SK-N-DZ (cell line): ENCODE measurements at regions not wholly inside any gene's neighbourhood (a gene's known extent, or its start where the extent isn't known, plus 50 kb on each side); places are given as distances from the start of the nearest gene placed in this dataset.
A peak's percentile ranks its signal among the peaks of the same experiment; 100 is the strongest.

Experiments used
- DNase-seq: peaks from one replicate; pipeline ENCODE4 v3.0.0-alpha.2; 2015; ENCODE audit warnings: low spot score

DNA sequence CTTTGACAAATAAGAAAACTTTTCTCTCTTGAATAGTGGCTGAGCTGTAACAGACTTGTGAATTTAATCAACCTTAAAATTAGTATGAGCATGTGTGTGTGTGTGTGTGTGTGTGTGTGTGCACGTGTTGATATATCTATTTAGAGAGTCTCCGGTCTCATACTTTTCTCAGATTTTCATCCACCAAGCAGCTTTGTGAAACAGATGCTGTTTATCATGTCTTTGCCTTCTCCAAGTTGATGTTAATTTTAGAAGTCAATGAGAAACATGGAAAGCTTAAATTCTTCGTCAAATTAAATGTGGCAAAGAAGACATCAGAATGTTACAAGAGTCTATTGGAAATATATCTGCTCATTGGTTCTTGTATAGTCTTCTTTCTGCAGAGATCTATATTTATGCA lies 839.2 kb upstream of the CELF2 start:
- DNase-seq = no peak

GRCh38 chr10:10193848-10194247 lies 823.8 kb upstream of the CELF2 start:
- no peak for DNase-seq

GRCh38 chr10:10196701-10197100 lies 821.0 kb upstream of the CELF2 start:
- DNase-seq = no peak

- DNase-seq = no peak
These were observed 820.2 kb upstream of the CELF2 start for GRCh38 chr10:10197423-10197822.

DNA sequence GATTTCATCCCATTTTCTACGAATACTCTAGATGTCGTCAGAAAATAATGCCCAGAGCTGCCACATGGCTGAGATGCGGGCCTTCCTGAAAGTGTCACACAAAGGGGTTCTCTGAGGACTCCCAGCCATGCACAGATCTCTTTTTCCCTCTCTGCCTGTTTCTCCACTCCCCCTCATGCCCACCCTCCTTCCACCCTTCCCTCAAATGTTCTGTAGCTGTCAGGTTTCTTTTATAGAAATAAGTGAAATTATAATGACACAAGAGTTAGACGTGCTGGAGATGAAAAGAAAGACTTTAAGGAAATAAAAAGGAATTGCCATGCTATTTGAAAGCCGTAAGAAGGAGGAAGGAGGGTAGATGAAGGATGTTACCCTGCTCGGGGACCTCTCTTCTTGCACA lies 819.3 kb upstream of the CELF2 start:
- no peak for DNase-seq

DNA sequence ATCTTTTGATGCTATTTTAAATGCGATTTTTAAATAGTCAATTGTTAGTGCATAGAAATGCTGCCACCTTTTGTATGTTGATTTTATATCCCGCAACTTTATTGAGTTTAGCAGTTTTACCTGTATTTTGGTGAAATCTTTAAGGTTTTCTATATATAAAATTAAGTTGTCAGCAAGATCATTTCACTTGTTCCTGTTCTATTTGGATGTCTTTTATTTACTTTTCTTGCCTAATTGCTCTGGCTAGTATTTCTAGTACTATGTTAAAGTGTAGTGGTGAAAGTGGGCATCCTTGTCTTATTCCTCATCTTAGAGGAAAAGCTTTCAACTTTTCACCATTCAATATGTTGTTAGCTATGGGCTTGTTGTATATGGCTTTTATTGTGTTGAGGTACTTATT lies 813.3 kb upstream of the CELF2 start:
- no peak for DNase-seq

GRCh38 chr10:10205906-10206305 lies 811.8 kb upstream of the CELF2 start:
- DNase-seq = no peak

- DNase-seq = no peak
These were observed 810.1 kb upstream of the CELF2 start for GRCh38 chr10:10207538-10207937.

GRCh38 chr10:10208196-10208595 lies 809.5 kb upstream of the CELF2 start:
- no peak for DNase-seq

- DNase-seq = peak; percentile 27
These were observed 808.5 kb upstream of the CELF2 start for GRCh38 chr10:10209167-10209566.

GRCh38 chr10:10211409-10211808 lies 806.3 kb upstream of the CELF2 start:
- DNase-seq = no peak

- no peak for DNase-seq
These were observed 804.4 kb upstream of the CELF2 start for GRCh38 chr10:10213237-10213636.

GRCh38 chr10:10222304-10222841 lies 795.3 kb upstream of the CELF2 start:
- DNase-seq = no peak

DNA sequence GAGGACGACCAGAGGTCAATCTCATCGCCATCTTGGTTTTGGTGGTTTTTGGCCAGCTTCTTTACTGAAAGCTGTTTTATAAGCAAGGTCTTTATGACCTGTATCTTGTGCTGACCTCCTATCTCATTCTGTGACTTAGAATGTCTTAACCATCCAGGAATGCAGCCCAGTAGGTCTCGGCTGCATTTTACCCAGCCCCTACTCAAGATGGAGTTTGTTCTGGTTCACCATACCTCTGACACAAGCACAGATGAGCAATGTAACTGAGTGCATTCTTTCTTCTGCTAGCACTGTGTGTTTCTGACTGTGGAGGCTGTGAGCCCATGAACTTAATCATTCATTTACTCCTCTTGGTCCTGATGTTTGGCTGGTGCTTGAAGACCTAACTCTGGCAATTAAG lies 794.5 kb upstream of the CELF2 start:
- DNase-seq = no peak

DNA sequence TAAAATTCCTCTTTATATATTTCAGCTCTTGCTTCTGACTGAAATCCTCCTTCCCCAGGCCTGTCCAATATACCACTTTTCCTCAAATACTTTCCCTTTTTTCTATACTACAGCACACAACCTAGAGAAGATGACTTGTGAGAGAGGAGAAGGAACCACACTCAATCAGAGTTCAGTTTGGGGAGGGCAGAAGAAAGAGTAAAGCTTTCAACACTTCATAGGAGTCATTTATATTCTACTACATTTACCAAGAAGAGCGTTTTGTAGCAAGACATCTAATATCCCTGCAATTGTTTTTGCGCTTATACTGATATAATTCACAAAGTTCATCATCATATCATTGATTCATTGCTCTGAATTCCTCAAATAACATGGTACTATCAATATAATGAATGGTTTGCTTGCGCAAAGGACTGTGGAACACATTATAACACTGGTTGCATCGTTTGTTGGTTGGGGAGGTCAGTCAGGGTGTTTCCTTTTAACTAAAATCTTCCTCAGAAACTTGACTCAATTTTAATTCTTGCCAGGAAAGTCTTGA lies 792.5 kb upstream of the CELF2 start:
- DNase-seq = no peak

DNA sequence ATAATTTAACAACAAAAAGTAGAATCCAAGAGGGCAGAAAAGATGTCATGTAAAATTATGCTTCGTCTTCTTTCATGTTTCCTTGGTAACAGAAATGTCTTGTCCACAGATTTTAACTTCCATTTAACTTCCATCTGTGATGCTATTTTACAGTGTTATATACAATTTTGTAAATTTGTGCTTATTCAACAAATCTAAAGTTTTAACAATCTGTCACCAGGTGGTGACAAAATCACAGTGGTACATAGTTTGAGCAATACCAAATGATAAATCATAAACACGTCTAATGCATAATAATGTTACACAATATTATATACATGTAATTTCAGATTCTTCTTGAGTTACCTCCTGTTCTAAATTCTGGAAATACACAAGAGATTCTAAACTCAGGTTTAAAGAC lies 784.4 kb upstream of the CELF2 start:
- DNase-seq = no peak

- DNase-seq = no peak
These were observed 782.7 kb upstream of the CELF2 start for GRCh38 chr10:10235003-10235402.

DNA sequence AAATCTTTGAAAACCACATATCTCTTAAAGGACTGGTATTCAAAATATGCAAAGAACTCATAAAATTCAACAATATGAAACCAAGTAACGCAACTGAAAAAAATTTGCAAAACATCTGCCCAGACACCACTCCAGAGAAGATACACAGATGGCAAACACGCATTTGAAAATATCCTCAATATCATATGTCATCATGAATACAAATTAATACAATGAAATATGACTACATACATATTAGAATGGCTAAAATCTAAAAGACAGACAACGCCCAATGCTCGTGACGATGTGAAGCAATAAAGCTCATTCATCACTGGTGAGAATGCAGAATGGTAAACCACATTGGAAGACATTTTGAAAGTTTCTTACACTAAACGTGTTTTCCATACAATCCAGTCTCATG lies 770.1 kb upstream of the CELF2 start:
- no peak for DNase-seq

- DNase-seq = no peak
These were observed 760.8 kb upstream of the CELF2 start for GRCh38 chr10:10256860-10257259.

DNA sequence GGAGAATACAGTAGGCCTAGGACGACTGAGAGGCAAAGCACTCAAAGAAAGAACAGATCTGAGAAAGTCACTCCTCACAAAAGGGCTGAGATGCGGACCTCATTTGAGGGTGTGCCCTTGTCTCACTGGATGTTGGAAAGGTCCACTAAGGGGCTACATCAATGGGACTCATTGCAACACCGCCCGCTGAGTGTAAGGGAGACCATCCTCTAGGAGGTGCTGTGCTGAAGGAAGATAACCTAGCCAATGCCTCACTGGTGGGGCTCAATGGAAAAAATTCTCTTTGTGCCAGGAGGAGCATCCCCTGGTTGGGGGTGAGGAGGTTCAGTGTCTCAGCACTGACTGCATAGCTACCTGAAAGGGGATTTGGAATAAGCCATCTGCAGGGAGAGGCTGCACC lies 758.7 kb upstream of the CELF2 start:
- DNase-seq = no peak

DNA sequence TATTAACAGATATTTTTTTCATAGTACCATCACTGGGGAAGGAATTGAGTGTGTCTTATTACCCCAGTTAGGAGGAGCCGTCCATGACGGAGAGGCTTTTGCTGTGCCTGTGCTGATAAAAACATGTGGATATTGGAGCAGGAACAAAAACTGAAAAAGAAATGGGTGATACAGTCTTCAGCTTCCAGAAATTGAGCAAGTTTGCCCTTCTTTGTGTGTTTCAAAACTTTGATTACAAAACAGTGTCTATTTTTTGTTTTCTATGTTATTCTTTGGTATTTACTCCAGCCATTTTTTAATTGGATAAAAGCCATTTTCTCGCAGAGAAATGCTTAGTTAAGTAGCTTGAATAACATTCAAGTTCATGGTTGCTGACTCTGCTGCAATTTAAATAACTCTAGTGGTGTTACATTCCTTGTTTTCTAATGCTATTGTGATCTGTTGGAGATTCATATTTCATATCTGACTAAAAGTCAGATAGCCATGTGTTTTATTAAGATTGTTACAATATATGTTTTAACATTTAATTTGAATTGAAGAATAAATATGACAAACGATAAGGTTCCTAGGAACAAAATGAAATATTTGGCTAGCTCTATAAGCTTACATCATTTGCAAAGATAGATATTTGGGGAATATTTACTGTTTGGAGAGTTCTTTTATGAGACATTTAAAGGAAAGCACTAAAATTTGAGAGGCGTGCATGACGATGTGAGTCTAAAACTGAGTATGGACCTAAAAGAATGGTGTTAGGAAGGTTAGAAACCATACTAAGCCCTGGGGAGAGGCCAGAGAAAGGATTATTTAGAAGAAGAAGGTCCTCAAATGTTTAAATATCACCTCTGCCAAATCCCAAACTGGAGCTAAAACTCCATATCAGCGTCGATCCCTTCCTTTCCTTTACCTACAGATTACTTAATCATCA lies 747.3 kb upstream of the CELF2 start:
- DNase-seq = no peak

DNA sequence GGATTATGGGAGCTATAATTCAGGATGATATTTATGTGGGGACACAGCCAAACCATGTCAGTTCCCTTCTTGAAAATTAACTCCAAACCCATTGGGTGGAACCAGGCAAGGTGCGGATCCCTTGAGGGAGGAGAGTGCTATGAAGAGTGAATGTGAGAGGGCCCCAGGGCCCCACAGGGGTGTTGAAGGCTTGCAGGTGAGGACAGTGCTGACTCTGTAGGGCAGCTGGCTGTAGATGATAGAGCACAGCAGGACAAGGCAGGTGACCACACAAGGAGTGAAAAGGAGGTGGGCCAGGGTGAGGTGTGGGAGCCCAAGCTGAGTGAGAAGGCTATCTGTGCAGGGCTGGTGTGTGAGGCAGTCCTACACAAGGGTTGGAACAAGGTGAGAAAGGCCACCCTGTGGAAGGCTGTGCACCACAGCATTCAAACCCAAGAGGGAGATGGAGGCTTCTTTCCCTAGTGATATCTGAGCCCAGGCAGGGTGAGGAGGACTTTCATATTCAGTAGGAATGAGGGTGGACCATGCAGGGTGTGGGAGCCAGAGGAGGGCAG lies 746.0 kb upstream of the CELF2 start:
- no peak for DNase-seq

GRCh38 chr10:10273661-10274060 lies 744.0 kb upstream of the CELF2 start:
- no peak for DNase-seq
